HepG2 (cell line): ENCODE measurements at regions not wholly inside any gene's neighbourhood (a gene's known extent, or its start where the extent isn't known, plus 50 kb on each side); places are given as distances from the start of the nearest gene placed in this dataset.

ENCODE experiments used
- ATAC-seq: fragments of 200-7000 bp; cut with Tn5 transposase; 3 replicates; pipeline ENCODE4 v1.9.1; 2020; ENCODE audit warnings: mild to moderate bottlenecking, moderate library complexity
- BruUV-seq: library from RNA; stranded (reverse); fragments of 400-500 nt; replicated peaks from 2 replicates; lab custom pipeline; 2021; lab: Mats Ljungman, UMichigan
- CTCF ChIA-PET: fragments of 300-600 bp; formaldehyde crosslinking; extraction: SDS; loops from one replicate; lab custom pipeline; 2021; ENCODE audit warnings: low total read pairs, inconsistent platforms, low intra/inter-chr PET ratio; lab: Yijun Ruan, JAX
- POLR2A ChIA-PET: fragments of 350-600 bp; sonication (Branson Sonifier 250); formaldehyde crosslinking; loops from one replicate; lab custom pipeline; 2020; ENCODE audit warnings: antibody characterized with exemption, inconsistent platforms; lab: Yijun Ruan, JAX
- DNase-seq: peaks from one replicate; pipeline ENCODE4 v3.0.0-alpha.2; 2015; ENCODE audit warnings: low spot score
- FAIRE-seq: peaks from 3 replicates; lab custom pipeline; 2011; peaks lifted over from hg19 to GRCh38; lab: Jason Lieb, UNC
- H2AFZ ChIP-seq: one replicate; pipeline ENCODE4 v1.6.1; 2011; ENCODE audit warnings: low read length, inconsistent platforms
- H3K27ac ChIP-seq: fragments of 300-600 bp; 3 replicates; pipeline ENCODE4 v1.8.0; 2011; ENCODE audit warnings: mixed run types, mild to moderate bottlenecking, mixed read lengths, low read length, inconsistent platforms; ENCODE audit not compliant: insufficient read depth; ENCODE audit errors: extremely low read length
- H3K27me3 ChIP-seq, 2 experiments: fragments of 200-600 bp in 1 of 2; 2 replicates in 1 of 2; 3 replicates in 1 of 2; pipeline versions ENCODE4 v1.6.0 to v1.8.0; 2011; ENCODE audit warnings: low read length in 2 of 2, mild to moderate bottlenecking in 2 of 2, moderate library complexity in 2 of 2, inconsistent platforms in 1 of 2; ENCODE audit not compliant: insufficient read depth in 2 of 2, control insufficient read depth in 1 of 2
- H3K36me3 ChIP-seq, 2 experiments: fragments of 200-600 bp in 1 of 2; replicated peaks in 1 of 2; 2 replicates in 1 of 2; 3 replicates in 1 of 2; pipeline versions ENCODE4 v1.5.1 to v1.8.0; 2011; ENCODE audit warnings: low read length in 2 of 2, inconsistent platforms in 1 of 2; ENCODE audit not compliant: insufficient read depth in 2 of 2, control insufficient read depth in 1 of 2
- H3K4me1 ChIP-seq: 2 replicates; pipeline ENCODE4 v1.5.1; 2012; ENCODE audit warnings: low read length, inconsistent platforms; ENCODE audit not compliant: insufficient read depth
- H3K4me2 ChIP-seq: 2 replicates; pipeline ENCODE4 v1.6.0; 2011; ENCODE audit warnings: low read depth, low read length, inconsistent platforms
- H3K4me3 ChIP-seq, 3 experiments: fragments of 200-600 bp in 1 of 3; sonication (generic), shearing (Covaris generic) in 1 of 3; replicated peaks in 1 of 3; 2 replicates each; pipeline ENCODE4 v1.5.1; 2011 to 2016; ENCODE audit warnings: low read length in 3 of 3, inconsistent platforms in 2 of 3, low read depth in 2 of 3, mild to moderate bottlenecking in 2 of 3, control low read depth in 1 of 3, mixed read lengths in 1 of 3; ENCODE audit not compliant: insufficient read depth in 1 of 3
- H3K79me2 ChIP-seq: one replicate; pipeline ENCODE4 v1.6.1; 2011; ENCODE audit warnings: low read length, inconsistent platforms; ENCODE audit not compliant: insufficient read depth
- H3K9ac ChIP-seq: 2 replicates; pipeline ENCODE4 v1.6.0; 2011; ENCODE audit warnings: mild to moderate bottlenecking, low read depth, low read length, inconsistent platforms; ENCODE audit not compliant: insufficient read depth
- H3K9me3 ChIP-seq: 2 replicates; pipeline ENCODE4 v1.5.1; 2012; ENCODE audit warnings: mild to moderate bottlenecking, low read length
- H4K20me1 ChIP-seq: 2 replicates; pipeline ENCODE4 v1.6.0; 2011; ENCODE audit warnings: inconsistent platforms, mild to moderate bottlenecking, low read length, moderate library complexity; ENCODE audit not compliant: insufficient read depth
- AHR ChIP-seq: IDR thresholded peaks from 2 replicates; pipeline ENCODE4 v1.6.1; 2018; ENCODE audit warnings: missing genetic modification reagents, missing compliant biosample characterization
- MAFF ChIP-seq: IDR thresholded peaks from 2 replicates; pipeline ENCODE4 v1.6.1; 2011; ENCODE audit warnings: low read depth, low read length, improper control_type of control experiment
- MAFK ChIP-seq, 2 experiments: IDR thresholded peaks in 1 of 2; conservative IDR thresholded peaks in 1 of 2; 2 replicates each; pipeline ENCODE4 v1.6.1; 2011; ENCODE audit warnings: improper control_type of control experiment in 2 of 2, low read length in 2 of 2
- SP4 ChIP-seq: sonication (generic); formaldehyde crosslinking; IDR thresholded peaks from 2 replicates; pipeline ENCODE4 v1.8.1; 2023; ENCODE audit warnings: mild to moderate bottlenecking, missing genetic modification reagents
- ZBED4 ChIP-seq: sonication (generic); formaldehyde crosslinking; IDR thresholded peaks from 2 replicates; pipeline ENCODE4 v1.4.0; 2020; ENCODE audit warnings: missing genetic modification reagents, borderline replicate concordance
- ZNF143 ChIP-seq: sonication (generic); formaldehyde crosslinking; IDR thresholded peaks from 2 replicates; pipeline ENCODE4 v1.4.0; 2020; ENCODE audit warnings: missing genetic modification reagents
- WGBS: methylation state at CpG from one replicate; pipeline ENCODE4 v1.1.6; 2017; ENCODE audit warnings: low lambda C conversion rate; 5-methylcytosine and 5-hydroxymethylcytosine counted together
- in situ Hi-C: cut with HindIII; loops from 2 replicates; pipeline ENCODE4 v1.10.0; 2017; ENCODE audit warnings: low pct_unique_long_range_greater_than_20kb; ENCODE audit not compliant: extremely low pct_ligation_motif_present
- intact Hi-C: fragments of 100-400 bp; cut with micrococcal nuclease; formaldehyde crosslinking; loops from one replicate; pipeline ENCODE4 v1.10.0; 2022; ENCODE audit not compliant: unreplicated experiment
- TF ChIP-seq, protein P1 (sequence below): IDR thresholded peaks from 2 replicates; pipeline ENCODE4 v1.6.1; 2016; ENCODE audit warnings: missing compliant biosample characterization, missing genetic modification reagents, borderline replicate concordance

- no peak for TF ChIP-seq ZBED4
- no peak for TF ChIP-seq ZNF143
These were observed 428.1 kb upstream of the KHDRBS2 start (continued) for GRCh38 chr6:62714112-62714511.

GRCh38 chr6:62711750-62712149, 425.7 kb upstream of the KHDRBS2 start:
- no TSS peak for BruUV-seq
- DNase-seq (no peak), FAIRE-seq (no peak), ATAC-seq (no peak)
- no peaks in the 10 kb centered on the region for H3K27me3 ChIP-seq
- H3K4me2 ChIP-seq = no peak overlapping the region
- no peak overlapping the region for H3K27ac ChIP-seq
- H3K36me3 ChIP-seq = no peaks in the 10 kb centered on the region
- peaks cover 8% of the 10 kb centered on the region; the same call in 1 of the 2 replicates for H3K9me3 ChIP-seq
- ChIA-PET CTCF (no interaction called here), POLR2A (no interaction called here)
- H2AFZ ChIP-seq = no peak overlapping the region
- intact Hi-C loops = no loop called here
- H3K9ac ChIP-seq = no peak overlapping the region
- TF ChIP-seq SP4 (CRISPR knock-in tag) (no peak), AHR (CRISPR knock-in tag) (no peak), MAFK (conservative IDR thresholded peaks at IDR 0.05 in 1 of 2, IDR thresholded peaks at IDR 0.05 in 1 of 2; ENCODE audit: low read length in 2 of 2) (peak; percentile 42 to 73; a peak in 3 of 4 replicates), MAFF (peak; percentile 61; the same call in 1 of the 2 replicates)
- TF ChIP-seq, protein P1, sequence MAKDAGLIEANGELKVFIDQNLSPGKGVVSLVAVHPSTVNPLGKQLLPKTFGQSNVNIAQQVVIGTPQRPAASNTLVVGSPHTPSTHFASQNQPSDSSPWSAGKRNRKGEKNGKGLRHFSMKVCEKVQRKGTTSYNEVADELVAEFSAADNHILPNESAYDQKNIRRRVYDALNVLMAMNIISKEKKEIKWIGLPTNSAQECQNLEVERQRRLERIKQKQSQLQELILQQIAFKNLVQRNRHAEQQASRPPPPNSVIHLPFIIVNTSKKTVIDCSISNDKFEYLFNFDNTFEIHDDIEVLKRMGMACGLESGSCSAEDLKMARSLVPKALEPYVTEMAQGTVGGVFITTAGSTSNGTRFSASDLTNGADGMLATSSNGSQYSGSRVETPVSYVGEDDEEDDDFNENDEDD = no peak
- no peaks in the 10 kb centered on the region for H3K4me1 ChIP-seq
- H4K20me1 ChIP-seq = no peaks in the 10 kb centered on the region
- H3K4me3 ChIP-seq = no peak overlapping the region
- in situ Hi-C loops = no loop called here
- 6% methylated on average over 1 of the region's 1 CpG for WGBS
- H3K79me2 ChIP-seq = no peaks in the 10 kb centered on the region
